Activated T-cell treated with anti-CD3 and anti-CD28 coated beads, Interleukin-2, amount 50 U/mL, for 72 hours (primary cell): ENCODE measurements at regions not wholly inside any gene's neighbourhood (a gene's known extent, or its start where the extent isn't known, plus 50 kb on each side); places are given as distances from the start of the nearest gene placed in this dataset.

Source experiments
- ATAC-seq, 2 donors: fragments of 150-1000 bp; cut with Tn5 transposase; replicated peaks in 1 of 2; 2 replicates each; pipeline ENCODE4 v1.10.0; 2021; ENCODE audit warnings: moderate library complexity in 2 of 2, mild to moderate bottlenecking in 1 of 2
- DNase-seq, 2 donors: peaks; one replicate each; pipeline ENCODE4 v3.0.0; 2021 to 2022; ENCODE audit warnings: mixed read lengths in 1 of 2
- H3K27ac Mint-ChIP-seq: one replicate; pipeline ENCODE4 v1.8.0; 2022; ENCODE audit warnings: mild to moderate bottlenecking, moderate library complexity, mixed read lengths
- H3K27me3 Mint-ChIP-seq: one replicate; pipeline ENCODE4 v1.8.0; 2022; ENCODE audit warnings: low read depth, mixed read lengths
- H3K36me3 Mint-ChIP-seq, 2 donors: one replicate each; pipeline ENCODE4 v1.8.0; 2022; ENCODE audit warnings: mixed read lengths in 2 of 2, mild to moderate bottlenecking in 1 of 2; ENCODE audit not compliant: insufficient read depth in 2 of 2
- H3K4me1 Mint-ChIP-seq: one replicate; pipeline ENCODE4 v1.8.0; 2022; ENCODE audit warnings: low read depth, mixed read lengths
- H3K4me3 Mint-ChIP-seq, 2 donors: one replicate each; pipeline ENCODE4 v1.8.0; 2022; ENCODE audit warnings: mild to moderate bottlenecking in 2 of 2, mixed read lengths in 2 of 2, moderate library complexity in 2 of 2
- H3K9me3 Mint-ChIP-seq, 2 donors: one replicate each; pipeline ENCODE4 v1.8.0; 2022; ENCODE audit warnings: mixed read lengths in 2 of 2

DNA sequence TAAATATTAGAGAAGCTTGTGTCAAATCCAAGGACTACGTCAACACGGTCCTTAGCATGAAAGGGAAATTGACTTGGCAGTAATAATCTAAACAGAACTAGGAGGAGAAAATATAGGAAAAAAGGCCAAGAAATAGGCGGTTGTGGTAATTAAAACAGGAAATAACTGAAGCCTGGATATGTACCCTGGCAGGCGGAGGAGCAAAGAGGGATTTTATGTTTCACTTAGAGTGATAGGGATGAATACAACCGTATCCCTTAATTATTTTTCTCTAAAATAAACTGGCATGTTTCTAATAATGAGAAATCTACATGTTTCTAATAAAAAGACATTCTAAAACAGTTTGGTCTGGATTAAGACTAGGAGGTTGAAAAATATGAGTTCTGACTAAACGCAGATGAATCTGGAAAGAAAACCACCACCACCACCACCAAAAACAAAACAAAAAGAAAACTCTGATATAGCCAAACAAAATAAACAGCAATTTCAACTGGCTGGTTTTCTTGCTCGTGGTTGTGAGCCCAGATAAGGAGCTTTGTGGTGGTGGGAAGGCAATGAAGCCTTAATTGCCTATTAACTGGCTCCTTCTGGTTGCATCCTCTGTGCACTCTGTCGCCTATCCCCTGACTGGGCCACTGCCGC lies 334.2 kb upstream of the SNX7 start:
- ATAC-seq, result no peak
- no peak overlapping the region for H3K4me3 Mint-ChIP-seq

GRCh38 chr1:98325646-98326440 lies 335.7 kb upstream of the SNX7 start:
- H3K36me3 Mint-ChIP-seq, result no peaks in the 10 kb centered on the region
- no peak for DNase-seq
- no peaks in the 10 kb centered on the region for H3K27me3 Mint-ChIP-seq
- H3K27ac Mint-ChIP-seq, result no peak overlapping the region
- no peak for ATAC-seq
- H3K9me3 Mint-ChIP-seq, result no peaks in the 10 kb centered on the region
- H3K4me3 Mint-ChIP-seq, result no peak overlapping the region
- peaks cover 13% of the 10 kb centered on the region for H3K4me1 Mint-ChIP-seq

More for the DNA sequence above, 334.2 kb upstream of the SNX7 start:
- H3K9me3 Mint-ChIP-seq, result no peaks in the 10 kb centered on the region
- H3K4me1 Mint-ChIP-seq, result peaks cover 13% of the 10 kb centered on the region
- H3K27me3 Mint-ChIP-seq, result no peaks in the 10 kb centered on the region
- H3K27ac Mint-ChIP-seq, result no peak overlapping the region
- no peaks in the 10 kb centered on the region for H3K36me3 Mint-ChIP-seq
- no peak for DNase-seq

- Mint-ChIP-seq H3K27ac (no peak overlapping the region), H3K27me3 (no peaks in the 10 kb centered on the region), H3K4me1 (peaks cover 13% of the 10 kb centered on the region), H3K36me3 (peaks cover 0 to 3% of the 10 kb centered on the region in 2 donors), H3K9me3 (peaks cover 0 to 3% of the 10 kb centered on the region in 2 donors), H3K4me3 (no peak overlapping the region)
- DNase-seq (no peak), ATAC-seq (no peak)
Observed at GRCh38 chr1:98323906-98324358, 337.6 kb upstream of the SNX7 start.

- H3K4me1 Mint-ChIP-seq, result peaks cover 13% of the 10 kb centered on the region
- no peaks in the 10 kb centered on the region for H3K27me3 Mint-ChIP-seq
- ATAC-seq, result no peak
- no peak for DNase-seq
- no peak overlapping the region for H3K27ac Mint-ChIP-seq
- peaks cover 0 to 3% of the 10 kb centered on the region in 2 donors for H3K9me3 Mint-ChIP-seq
- H3K4me3 Mint-ChIP-seq, result no peak overlapping the region
- peaks cover 0 to 3% of the 10 kb centered on the region in 2 donors for H3K36me3 Mint-ChIP-seq
Observed at GRCh38 chr1:98323388-98323787, 338.1 kb upstream of the SNX7 start.

GRCh38 chr1:98322966-98323365 lies 338.6 kb upstream of the SNX7 start:
- H3K4me3 Mint-ChIP-seq, result no peak overlapping the region
- peaks cover 0 to 3% of the 10 kb centered on the region in 2 donors for H3K36me3 Mint-ChIP-seq
- ATAC-seq (no peak), DNase-seq (no peak)
- H3K27ac Mint-ChIP-seq, result no peak overlapping the region
- H3K9me3 Mint-ChIP-seq, result peaks cover 0 to 3% of the 10 kb centered on the region in 2 donors
- no peaks in the 10 kb centered on the region for H3K27me3 Mint-ChIP-seq
- peaks cover 13% of the 10 kb centered on the region for H3K4me1 Mint-ChIP-seq

DNA sequence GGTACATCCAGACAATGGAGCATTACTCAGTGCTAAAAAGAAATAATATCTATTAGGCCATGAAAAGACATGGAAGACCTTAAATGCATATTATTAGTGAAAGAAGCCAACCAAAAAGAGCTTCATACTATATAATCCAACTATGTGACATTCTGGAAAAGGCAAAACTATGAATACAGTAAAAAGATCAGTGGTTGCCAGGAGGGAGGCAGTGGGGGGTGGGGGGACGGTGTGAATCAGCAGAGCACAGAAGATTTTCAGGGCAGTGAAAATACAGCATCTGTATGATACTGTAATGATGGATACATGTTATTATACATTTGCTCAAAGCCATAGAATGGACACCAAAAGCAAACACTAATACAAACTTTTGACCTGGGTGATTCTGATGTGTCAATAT lies 339.4 kb upstream of the SNX7 start:
- Mint-ChIP-seq H3K9me3 (peaks cover 0 to 3% of the 10 kb centered on the region in 2 donors), H3K36me3 (peaks cover 0 to 3% of the 10 kb centered on the region in 2 donors), H3K27me3 (no peaks in the 10 kb centered on the region), H3K27ac (no peak overlapping the region), H3K4me1 (peaks cover 13% of the 10 kb centered on the region), H3K4me3 (no peak overlapping the region)
- no peak for DNase-seq
- no peak for ATAC-seq

DNA sequence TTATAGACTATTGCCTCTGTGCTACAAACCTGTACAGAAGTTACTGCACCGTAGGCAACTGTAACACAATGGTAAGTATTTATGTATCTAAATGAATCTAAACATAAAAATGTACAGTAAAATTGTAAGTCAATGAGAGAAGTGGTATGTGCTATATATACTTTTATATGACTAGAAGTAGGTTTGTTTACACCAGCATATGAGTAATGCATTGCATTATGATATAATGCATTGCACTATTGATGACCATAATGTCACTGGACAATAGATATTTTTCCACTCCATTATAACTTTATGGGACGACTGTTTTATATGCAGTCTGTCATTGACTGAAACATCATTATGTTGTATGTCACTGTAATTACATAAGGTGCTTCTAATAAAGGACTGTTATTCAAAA lies 340.3 kb upstream of the SNX7 start:
- ATAC-seq, result no peak
- DNase-seq, result no peak
- Mint-ChIP-seq H3K36me3 (peaks cover 0 to 3% of the 10 kb centered on the region in 2 donors), H3K9me3 (peaks cover 0 to 3% of the 10 kb centered on the region in 2 donors), H3K4me1 (peaks cover 13% of the 10 kb centered on the region), H3K27me3 (no peaks in the 10 kb centered on the region), H3K27ac (no peak overlapping the region), H3K4me3 (no peak overlapping the region)

- no peaks in the 10 kb centered on the region for H3K27me3 Mint-ChIP-seq
- no peak overlapping the region for H3K27ac Mint-ChIP-seq
- H3K36me3 Mint-ChIP-seq, result peaks cover 0 to 3% of the 10 kb centered on the region in 2 donors
- no peaks in the 10 kb centered on the region for H3K4me1 Mint-ChIP-seq
- H3K9me3 Mint-ChIP-seq, result peaks cover 0 to 3% of the 10 kb centered on the region in 2 donors
- ATAC-seq, result no peak
- H3K4me3 Mint-ChIP-seq, result no peak overlapping the region
- no peak for DNase-seq
Observed at GRCh38 chr1:98316286-98316905, 345.1 kb upstream of the SNX7 start.

GRCh38 chr1:98315309-98315708 lies 346.2 kb upstream of the SNX7 start:
- Mint-ChIP-seq H3K27ac (no peak overlapping the region), H3K4me1 (no peaks in the 10 kb centered on the region), H3K36me3 (no peaks in the 10 kb centered on the region), H3K27me3 (no peaks in the 10 kb centered on the region), H3K9me3 (peaks cover 0 to under 1% of the 10 kb centered on the region in 2 donors), H3K4me3 (no peak overlapping the region)
- DNase-seq, result no peak
- ATAC-seq, result no peak

DNA sequence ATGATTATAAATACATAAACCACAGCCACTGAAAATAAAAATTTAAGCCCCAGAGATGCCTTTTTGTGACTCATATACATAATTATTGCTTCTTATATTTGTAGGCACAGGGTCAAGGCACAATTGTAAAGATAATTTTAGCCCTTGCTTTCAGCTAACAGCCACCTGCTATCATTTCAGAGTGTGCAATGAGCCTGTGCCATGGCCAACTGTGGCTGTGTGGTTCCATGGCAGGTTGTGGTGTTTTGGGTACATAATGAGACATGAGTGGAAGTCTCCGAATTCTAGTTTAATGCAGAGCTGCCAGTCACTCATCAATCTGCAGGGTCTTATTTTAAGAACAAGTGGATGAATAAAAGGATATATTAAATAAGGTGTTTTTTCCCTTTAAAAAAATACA lies 346.9 kb upstream of the SNX7 start:
- no peak overlapping the region for H3K4me3 Mint-ChIP-seq
- H3K27ac Mint-ChIP-seq, result no peak overlapping the region
- no peaks in the 10 kb centered on the region for H3K4me1 Mint-ChIP-seq
- no peak for DNase-seq
- H3K27me3 Mint-ChIP-seq, result no peaks in the 10 kb centered on the region
- ATAC-seq, result no peak
- H3K9me3 Mint-ChIP-seq, result peaks cover 0 to 1% of the 10 kb centered on the region in 2 donors
- H3K36me3 Mint-ChIP-seq, result no peaks in the 10 kb centered on the region

DNA sequence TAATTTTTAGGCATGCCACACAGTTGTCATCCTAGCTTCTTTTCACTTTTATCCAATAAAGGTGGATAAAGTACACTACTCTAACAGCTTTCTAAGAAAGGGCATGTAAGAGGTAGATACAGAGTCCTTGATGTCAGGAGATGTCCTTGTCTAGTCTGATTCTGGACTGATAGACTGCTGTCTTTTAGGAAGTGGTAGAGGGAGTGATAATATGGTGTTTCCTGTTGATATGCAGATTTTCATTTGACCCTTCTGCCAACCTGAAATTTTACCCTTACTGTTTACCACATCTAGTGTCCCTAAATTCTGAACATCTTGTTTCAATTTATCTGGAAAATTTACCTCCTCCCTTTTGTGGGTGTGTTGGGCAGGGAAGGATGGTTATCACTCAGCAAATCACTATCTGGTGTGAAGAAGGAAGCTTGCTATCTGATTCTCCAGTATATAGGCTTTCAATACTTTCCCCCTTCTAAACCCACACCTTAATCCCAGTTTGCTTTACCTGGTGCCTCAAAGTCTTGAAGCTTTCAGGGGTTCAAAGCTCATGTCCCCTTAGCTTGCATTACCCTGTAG lies 354.9 kb upstream of the SNX7 start:
- Mint-ChIP-seq H3K4me1 (no peaks in the 10 kb centered on the region), H3K27ac (no peak overlapping the region), H3K4me3 (no peak overlapping the region), H3K27me3 (no peaks in the 10 kb centered on the region), H3K36me3 (no peaks in the 10 kb centered on the region), H3K9me3 (peaks cover 0 to 2% of the 10 kb centered on the region in 2 donors)
- DNase-seq, result no peak
- no peak for ATAC-seq

GRCh38 chr1:98305362-98305761 lies 356.2 kb upstream of the SNX7 start:
- Mint-ChIP-seq H3K27ac (no peak overlapping the region), H3K36me3 (no peaks in the 10 kb centered on the region), H3K4me3 (no peak overlapping the region), H3K4me1 (no peaks in the 10 kb centered on the region), H3K27me3 (no peaks in the 10 kb centered on the region), H3K9me3 (peaks cover 0 to 2% of the 10 kb centered on the region in 2 donors)
- ATAC-seq, result no peak
- DNase-seq, result no peak

DNA sequence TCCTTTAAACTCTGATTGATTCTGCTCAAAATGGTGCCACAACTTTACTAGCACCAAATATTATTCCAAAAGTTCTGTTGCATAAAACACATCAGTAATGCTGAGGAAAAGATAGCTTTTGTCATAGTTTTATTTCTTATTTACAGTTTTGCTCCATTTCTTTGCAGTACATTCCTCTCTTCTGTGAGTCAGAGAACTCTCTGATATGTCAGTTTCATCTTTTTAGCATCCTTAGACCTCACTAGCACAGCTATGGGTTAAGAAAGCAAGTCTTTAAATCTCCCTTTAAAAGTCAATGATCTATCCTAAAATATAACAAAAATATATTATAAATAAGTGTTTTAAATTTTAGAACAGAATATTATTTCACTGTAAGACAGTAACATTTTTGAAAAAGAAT lies 356.6 kb upstream of the SNX7 start:
- Mint-ChIP-seq H3K36me3 (no peaks in the 10 kb centered on the region), H3K27me3 (no peaks in the 10 kb centered on the region), H3K27ac (no peak overlapping the region), H3K9me3 (peaks cover 0 to 2% of the 10 kb centered on the region in 2 donors), H3K4me1 (no peaks in the 10 kb centered on the region), H3K4me3 (no peak overlapping the region)
- no peak for DNase-seq
- no peak for ATAC-seq
